Spleen (tissue), 11 donors: ENCODE measurements at regions not wholly inside any gene's neighbourhood (a gene's known extent, or its start where the extent isn't known, plus 50 kb on each side); places are given as distances from the start of the nearest gene placed in this dataset.

Experiments used
- DNase-seq: peaks from one replicate; pipeline ENCODE4 v3.0.0-alpha.2; 2020
- H3K27ac ChIP-seq, 8 donors: fragments of 200-600 bp; sonication (generic) in 7 of 8; 1 replicate in 4 of 8; 2 replicates in 4 of 8; pipeline versions ENCODE4 v1.5.0 to v1.8.0; 2016 to 2021; ENCODE audit warnings: inconsistent platforms in 4 of 8, mild to moderate bottlenecking in 4 of 8, moderate library complexity in 1 of 8
- H3K27me3 ChIP-seq, 7 donors: fragments of 200-600 bp; sonication (generic) in 6 of 7; replicated peaks in 1 of 7; 1 replicate in 4 of 7; 2 replicates in 3 of 7; pipeline versions ENCODE4 v1.5.0 to v1.8.0; 2016 to 2021; ENCODE audit warnings: inconsistent platforms in 3 of 7, mild to moderate bottlenecking in 1 of 7
- H3K36me3 ChIP-seq, 6 donors: fragments of 200-600 bp; sonication (generic) in 5 of 6; 1 replicate in 4 of 6; 2 replicates in 2 of 6; pipeline versions ENCODE4 v1.5.0 to v1.8.0; 2016 to 2021; ENCODE audit warnings: inconsistent platforms in 2 of 6
- H3K4me1 ChIP-seq, 6 donors: fragments of 200-600 bp; sonication (generic) in 5 of 6; 1 replicate in 3 of 6; 2 replicates in 3 of 6; pipeline versions ENCODE4 v1.5.0 to v1.8.0; 2016 to 2021; ENCODE audit warnings: inconsistent platforms in 3 of 6
- H3K4me3 ChIP-seq, 8 donors: fragments of 200-600 bp; sonication (generic) in 7 of 8; 1 replicate in 4 of 8; 2 replicates in 4 of 8; pipeline versions ENCODE4 v1.5.0 to v1.8.0; 2016 to 2021; ENCODE audit warnings: inconsistent platforms in 4 of 8, mild to moderate bottlenecking in 4 of 8, moderate library complexity in 2 of 8
- H3K9me3 ChIP-seq, 8 donors: fragments of 200-600 bp; sonication (generic) in 7 of 8; 1 replicate in 4 of 8; 2 replicates in 4 of 8; pipeline versions ENCODE4 v1.5.0 to v1.8.0; 2016 to 2021; ENCODE audit warnings: inconsistent platforms in 4 of 8
- CTCF ChIP-seq, 11 experiments: fragments of 200-600 bp in 7 of 11; fragments of 450-650 bp in 4 of 11; sonication (generic) in 4 of 11; IDR thresholded peaks in 8 of 11; conservative IDR thresholded peaks in 3 of 11; 1 replicate in 7 of 11; 2 replicates in 4 of 11; pipeline versions ENCODE4 v1.4.0 to v1.8.0; 2016 to 2021; ENCODE audit warnings: antibody characterized with exemption in 11 of 11, inconsistent platforms in 4 of 11, mild to moderate bottlenecking in 1 of 11
- POLR2A ChIP-seq, 3 donors: fragments of 450-650 bp; IDR thresholded peaks; one replicate each; pipeline ENCODE4 v1.5.1; 2017; ENCODE audit warnings: antibody characterized with exemption in 3 of 3, mild to moderate bottlenecking in 1 of 3
- POLR2AphosphoS5 ChIP-seq, 3 donors: sonication (generic); formaldehyde crosslinking; IDR thresholded peaks; one replicate each; pipeline ENCODE4 v1.5.1; 2017; ENCODE audit warnings: antibody characterized with exemption in 3 of 3
- WGBS, 5 donors: extraction: QIAGEN DNeasy Blood & Tissue Kit in 3 of 5; methylation state at CpG; one replicate each; pipeline versions ENCODE4 v1.1.5 to v1.1.7; 2013 to 2018; 5-methylcytosine and 5-hydroxymethylcytosine counted together
- intact Hi-C: fragments of 100-400 bp; cut with DNase I; formaldehyde crosslinking; loops from one replicate; pipeline ENCODE4 v1.15.0; 2023; ENCODE audit warnings: low total_unique reads
- donor health status: healthy with polysubstance abuse.
- donor health status: DM: no; HTN: no; CAD: no; lungs with moderate emphysema.
- donor health status: DM: no; HTN: no; CAD: no.
- donor health status: Bipolar disorder and iron deficiency.
- donor health status: healthy.
- donor health status: DM: no; HTN: no; CAD: no.
- donor health status: DM: yes; HTN: yes; CAD: no.

GRCh38 chr12:63457428-63457827, 210.9 kb downstream of the DPY19L2 start:
- Histone ChIP-seq H3K9me3 (peaks cover 0 to 5% (median 0%) of the 10 kb centered on the region in 8 donors), H3K4me3 (no peak overlapping the region), H3K36me3 (no peaks in the 10 kb centered on the region), H3K27ac (no peak overlapping the region), H3K4me1 (no peaks in the 10 kb centered on the region), H3K27me3 (no peaks in the 10 kb centered on the region)
- TF ChIP-seq CTCF (IDR thresholded peaks at IDR 0.05 in 8 of 11, conservative IDR thresholded peaks at IDR 0.05 in 3 of 11) = no peak
- no peak for DNase-seq
- intact Hi-C loops = no loop called here

GRCh38 chr12:63450816-63451215, 217.5 kb downstream of the DPY19L2 start:
- Histone ChIP-seq H3K9me3 (no peaks in the 10 kb centered on the region), H3K27me3 (no peaks in the 10 kb centered on the region), H3K36me3 (no peaks in the 10 kb centered on the region), H3K4me3 (no peak overlapping the region), H3K27ac (no peak overlapping the region), H3K4me1 (no peaks in the 10 kb centered on the region)
- no peak for TF ChIP-seq POLR2AphosphoS5 (IDR thresholded peaks at IDR 0.05)
- TF ChIP-seq POLR2A (IDR thresholded peaks at IDR 0.05) = no peak
- no peak for TF ChIP-seq CTCF (IDR thresholded peaks at IDR 0.05 in 8 of 11, conservative IDR thresholded peaks at IDR 0.05 in 3 of 11)
- 26 to 45% (median 39%) methylated on average over 2 of the region's 2 CpGs for WGBS, 5 donors
- intact Hi-C loops = no loop called here
- no peak for DNase-seq

GRCh38 chr12:63450334-63450733, 218.0 kb downstream of the DPY19L2 start:
- WGBS, 5 donors = 82 to 94% (median 90%) methylated on average over 1 of the region's 1 CpG
- TF ChIP-seq POLR2AphosphoS5 (IDR thresholded peaks at IDR 0.05) (no peak), CTCF (IDR thresholded peaks at IDR 0.05 in 8 of 11, conservative IDR thresholded peaks at IDR 0.05 in 3 of 11) (no peak), POLR2A (IDR thresholded peaks at IDR 0.05) (no peak)
- no peaks in the 10 kb centered on the region for H3K36me3 ChIP-seq

GRCh38 chr12:63445224-63445880, 222.9 kb downstream of the DPY19L2 start:
- 66 to 84% (median 73%) methylated on average over 3 of the region's 3 CpGs for WGBS, 5 donors
- intact Hi-C loops = no loop called here

More at GRCh38 chr12:63450334-63450733, 218.0 kb downstream of the DPY19L2 start:
- Histone ChIP-seq H3K4me3 (no peak overlapping the region), H3K4me1 (no peaks in the 10 kb centered on the region), H3K27me3 (no peaks in the 10 kb centered on the region), H3K27ac (no peak overlapping the region), H3K9me3 (no peaks in the 10 kb centered on the region)
- no peak for DNase-seq
- intact Hi-C loops = no loop called here

More at GRCh38 chr12:63445224-63445880, 222.9 kb downstream of the DPY19L2 start:
- Histone ChIP-seq H3K36me3 (no peaks in the 10 kb centered on the region), H3K9me3 (no peaks in the 10 kb centered on the region), H3K27me3 (no peaks in the 10 kb centered on the region), H3K4me1 (no peaks in the 10 kb centered on the region), H3K27ac (no peak overlapping the region), H3K4me3 (no peak overlapping the region)
- no peak for TF ChIP-seq CTCF (IDR thresholded peaks at IDR 0.05 in 8 of 11, conservative IDR thresholded peaks at IDR 0.05 in 3 of 11)
- TF ChIP-seq POLR2A (IDR thresholded peaks at IDR 0.05) = no peak
- no peak for TF ChIP-seq POLR2AphosphoS5 (IDR thresholded peaks at IDR 0.05)
- no peak for DNase-seq
